Tibial nerve (tissue), 4 donors: ENCODE measurements at regions not wholly inside any gene's neighbourhood (a gene's known extent, or its start where the extent isn't known, plus 50 kb on each side); places are given as distances from the start of the nearest gene placed in this dataset.
"Not testable (repeated sequence)": the region's sequence is repeated elsewhere in the genome, so short reads cannot be mapped to it uniquely, and the experiment has no call there.

Source experiments
- DNase-seq, 2 donors: peaks; one replicate each; pipeline ENCODE4 v3.0.0-alpha.2; 2019; ENCODE audit warnings: low spot score in 2 of 2
- H3K27ac ChIP-seq, 4 donors: fragments of 200-600 bp; sonication (generic) in 3 of 4; one replicate each; pipeline ENCODE4 v1.5.1; 2017 to 2019; ENCODE audit warnings: mild to moderate bottlenecking in 1 of 4
- H3K27me3 ChIP-seq, 2 donors: fragments of 200-600 bp; sonication (generic) in 1 of 2; one replicate each; pipeline versions ENCODE4 v1.5.1 to v1.6.0; 2017 to 2019
- H3K36me3 ChIP-seq, 3 donors: fragments of 200-600 bp; sonication (generic); one replicate each; pipeline ENCODE4 v1.5.1; 2018 to 2019
- H3K4me1 ChIP-seq, 4 donors: fragments of 200-600 bp; sonication (generic) in 3 of 4; one replicate each; pipeline ENCODE4 v1.5.1; 2017 to 2019
- H3K4me3 ChIP-seq, 4 donors: fragments of 200-600 bp; sonication (generic) in 3 of 4; one replicate each; pipeline ENCODE4 v1.5.1; 2017 to 2019; ENCODE audit warnings: mild to moderate bottlenecking in 1 of 4, moderate library complexity in 1 of 4
- H3K9me3 ChIP-seq, 4 donors: fragments of 200-600 bp; sonication (generic) in 3 of 4; one replicate each; pipeline ENCODE4 v1.5.1; 2017 to 2019
- CTCF ChIP-seq, 5 experiments: fragments of 200-600 bp in 3 of 5; fragments of 450-650 bp in 2 of 5; sonication (generic) in 3 of 5; IDR thresholded peaks; one replicate each; pipeline ENCODE4 v1.5.1; 2016 to 2019; ENCODE audit warnings: antibody characterized with exemption in 5 of 5, mild to moderate bottlenecking in 3 of 5, moderate library complexity in 2 of 5
- EP300 ChIP-seq, 2 donors: sonication (generic); formaldehyde crosslinking; IDR thresholded peaks; one replicate each; pipeline ENCODE4 v1.6.1; 2017; ENCODE audit warnings: antibody characterized with exemption in 2 of 2, mild to moderate bottlenecking in 1 of 2
- POLR2A ChIP-seq, 2 donors: fragments of 450-650 bp; IDR thresholded peaks; one replicate each; pipeline ENCODE4 v1.6.1; 2017; ENCODE audit warnings: antibody characterized with exemption in 2 of 2, mild to moderate bottlenecking in 2 of 2, moderate library complexity in 2 of 2
- WGBS, 2 donors: methylation state at CpG; one replicate each; pipeline ENCODE4 v1.1.5; 2018; 5-methylcytosine and 5-hydroxymethylcytosine counted together

DNA sequence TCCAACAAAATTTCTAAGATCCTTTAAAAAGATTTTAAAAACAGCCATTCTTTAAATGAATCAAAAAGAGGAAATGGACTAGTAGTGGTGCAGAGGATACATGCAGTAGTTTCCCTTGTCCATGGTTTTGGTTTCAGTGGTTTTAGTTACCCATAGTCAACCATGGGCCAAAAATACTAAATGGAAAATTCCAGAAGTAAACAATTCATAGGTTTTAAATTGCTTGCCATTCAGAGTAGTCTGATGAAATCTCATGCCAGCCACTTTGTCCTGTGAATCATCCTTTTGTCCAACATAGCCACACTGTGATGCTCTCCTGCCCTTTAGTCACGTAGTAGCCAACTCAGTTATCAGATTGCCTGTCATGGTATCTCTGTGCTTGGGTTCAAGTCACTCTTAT is 286.1 kb downstream of the ANXA1 start:
- TF ChIP-seq CTCF (IDR thresholded peaks at IDR 0.05) (no peak), POLR2A (IDR thresholded peaks at IDR 0.05) (no peak), EP300 (IDR thresholded peaks at IDR 0.05) (no peak)
- no peaks in the 10 kb centered on the region for H3K4me1 ChIP-seq
- no peak overlapping the region for H3K4me3 ChIP-seq
- 27 to 50% methylated on average over 1 of the region's 1 CpG for WGBS, 2 donors
- H3K27me3 ChIP-seq, result no peaks in the 10 kb centered on the region
- no peak for DNase-seq
- H3K36me3 ChIP-seq, result no peaks in the 10 kb centered on the region
- H3K9me3 ChIP-seq, result no peaks in the 10 kb centered on the region
- H3K27ac ChIP-seq, result no peak overlapping the region

DNA sequence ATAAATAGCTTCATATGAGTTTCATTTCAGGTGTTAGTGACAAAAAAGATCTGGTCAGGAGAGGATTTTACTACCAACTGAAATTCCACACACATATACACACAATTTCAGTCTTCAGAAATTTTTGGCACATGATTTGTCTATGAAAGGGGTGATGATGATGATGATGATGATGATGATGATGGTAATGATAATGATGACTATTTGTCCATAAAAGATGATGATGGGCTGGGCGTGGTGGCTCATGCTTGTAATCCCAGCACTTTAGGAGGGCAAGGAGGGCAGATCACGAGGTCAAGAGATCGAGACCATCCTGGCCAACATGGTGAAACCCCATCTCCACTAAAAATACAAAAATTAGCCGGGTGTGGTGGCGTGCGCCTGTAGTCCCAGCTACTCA is 288.2 kb downstream of the ANXA1 start:
- 90 to 92% methylated on average over 6 of the region's 6 CpGs for WGBS, 2 donors
- not testable (repeated sequence) for H3K9me3 ChIP-seq, H3K27me3 ChIP-seq, H3K4me1 ChIP-seq, DNase-seq, H3K4me3 ChIP-seq, H3K36me3 ChIP-seq, H3K27ac ChIP-seq

DNA sequence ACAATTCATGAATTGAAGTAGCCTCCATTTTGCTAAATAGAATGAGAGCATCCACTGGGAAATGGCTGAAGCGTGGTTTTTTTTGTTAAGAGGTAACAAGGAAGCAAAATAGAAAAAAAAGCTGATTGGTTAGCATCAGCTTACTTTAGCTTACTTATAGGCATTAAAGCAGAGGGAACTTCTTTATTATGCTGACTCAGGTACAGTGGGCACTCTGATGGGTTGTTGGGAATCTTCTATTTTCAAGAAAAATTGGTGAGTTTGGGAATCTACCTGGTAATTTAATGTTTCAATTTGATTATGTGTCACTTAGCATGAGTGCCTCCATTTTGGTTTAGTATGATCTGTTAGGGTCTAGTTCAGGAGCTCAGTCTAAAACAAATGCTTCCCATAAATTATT is 289.6 kb downstream of the ANXA1 start:
- Histone ChIP-seq H3K27ac (no peak overlapping the region), H3K9me3 (no peaks in the 10 kb centered on the region), H3K36me3 (no peaks in the 10 kb centered on the region), H3K27me3 (no peaks in the 10 kb centered on the region), H3K4me3 (no peak overlapping the region), H3K4me1 (no peaks in the 10 kb centered on the region)
- no peak for TF ChIP-seq CTCF (IDR thresholded peaks at IDR 0.05)
- no peak for TF ChIP-seq EP300 (IDR thresholded peaks at IDR 0.05)
- TF ChIP-seq POLR2A (IDR thresholded peaks at IDR 0.05), result no peak
- 84 to 87% methylated on average over 1 of the region's 1 CpG for WGBS, 2 donors
- no peak for DNase-seq

DNA sequence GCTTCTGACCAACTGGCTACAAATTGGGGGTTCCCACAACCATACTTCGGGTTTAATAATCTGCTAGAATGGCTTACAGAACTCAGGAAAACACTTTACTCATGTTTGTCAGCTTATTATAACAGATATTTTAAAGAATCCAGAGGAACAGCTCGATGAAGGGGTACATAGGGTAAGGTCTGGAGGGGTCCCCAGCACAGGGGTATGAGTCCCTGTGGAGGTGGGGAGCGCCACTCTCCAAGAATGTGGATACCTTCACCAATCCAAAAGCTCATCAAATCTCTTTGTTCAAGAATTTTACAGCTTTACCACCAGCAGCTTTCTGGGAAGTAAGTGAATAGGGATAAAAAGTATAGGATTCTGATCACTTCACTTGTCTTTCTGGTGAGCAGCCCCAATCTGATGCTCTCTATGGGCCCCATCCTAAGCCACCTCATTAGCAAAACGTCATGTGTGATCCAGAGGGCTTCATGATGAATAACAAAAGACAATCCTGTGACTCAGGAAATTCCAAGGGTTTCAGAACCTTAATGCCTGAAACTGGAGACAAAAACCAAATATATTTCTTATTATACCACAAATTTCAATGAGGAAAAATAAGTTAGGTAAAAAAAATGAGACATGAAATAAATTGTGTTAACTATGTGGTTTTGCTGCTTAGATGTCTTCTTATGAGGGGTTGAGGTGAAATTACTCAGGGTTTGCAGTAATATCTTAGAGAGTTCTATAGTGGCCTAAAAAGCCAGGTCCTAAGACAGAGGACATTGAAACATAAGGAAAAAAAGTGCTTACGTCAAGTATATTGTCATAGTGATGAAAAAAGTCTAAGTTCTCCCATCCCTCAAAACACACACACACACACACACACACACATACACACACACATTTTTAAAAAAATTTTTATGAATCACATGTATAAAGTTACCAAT is 290.5 kb downstream of the ANXA1 start:
- H3K9me3 ChIP-seq, result no peaks in the 10 kb centered on the region
- no peak for TF ChIP-seq POLR2A (IDR thresholded peaks at IDR 0.05)
- TF ChIP-seq EP300 (IDR thresholded peaks at IDR 0.05), result no peak
- no peak for TF ChIP-seq CTCF (IDR thresholded peaks at IDR 0.05)
- 67% methylated on average over 5 of the region's 5 CpGs for WGBS, 2 donors
- H3K27me3 ChIP-seq, result no peaks in the 10 kb centered on the region
- DNase-seq, result no peak
- no peak overlapping the region for H3K4me3 ChIP-seq
- H3K4me1 ChIP-seq, result no peaks in the 10 kb centered on the region
- H3K27ac ChIP-seq, result no peak overlapping the region
- no peaks in the 10 kb centered on the region for H3K36me3 ChIP-seq

GRCh38 chr9:73444821-73445220 is 293.2 kb downstream of the ANXA1 start:
- H3K27me3 ChIP-seq, result no peaks in the 10 kb centered on the region
- H3K36me3 ChIP-seq, result no peaks in the 10 kb centered on the region
- DNase-seq, result no peak
- H3K9me3 ChIP-seq, result no peaks in the 10 kb centered on the region
- no peak for TF ChIP-seq CTCF (IDR thresholded peaks at IDR 0.05)
- no peak for TF ChIP-seq EP300 (IDR thresholded peaks at IDR 0.05)
- TF ChIP-seq POLR2A (IDR thresholded peaks at IDR 0.05), result no peak
- 85 to 86% methylated on average over 1 of the region's 1 CpG for WGBS, 2 donors
- H3K4me1 ChIP-seq, result no peaks in the 10 kb centered on the region
- H3K27ac ChIP-seq, result no peak overlapping the region
- no peak overlapping the region for H3K4me3 ChIP-seq

- 20 to 23% methylated on average over 1 of the region's 1 CpG for WGBS, 2 donors
- H3K4me3 ChIP-seq, H3K27me3 ChIP-seq, DNase-seq, H3K27ac ChIP-seq, H3K36me3 ChIP-seq, H3K9me3 ChIP-seq, H3K4me1 ChIP-seq: not testable (repeated sequence)
These were observed 293.7 kb downstream of the ANXA1 start for GRCh38 chr9:73445384-73445783.
